8988T (cell line): ENCODE measurements at regions not wholly inside any gene's neighbourhood (a gene's known extent, or its start where the extent isn't known, plus 50 kb on each side); places are given as distances from the start of the nearest gene placed in this dataset.
"Not testable (repeated sequence)": the region's sequence is repeated elsewhere in the genome, so short reads cannot be mapped to it uniquely, and the experiment has no call there.

Experiments
- DNase-seq: peaks from one replicate; pipeline ENCODE4 v3.0.0; 2011

- DNase-seq: not testable (repeated sequence)
These were observed 71.9 kb upstream of the PRR23C start for GRCh38 chr3:139116631-139117030.

- no peak for DNase-seq
These were observed 72.5 kb upstream of the PRR23C start for GRCh38 chr3:139117136-139117675.

GRCh38 chr3:139117883-139118760 lies 73.4 kb upstream of the PRR23C start:
- DNase-seq: no peak

- no peak for DNase-seq
These were observed 74.1 kb upstream of the PRR23C start for GRCh38 chr3:139118835-139119234.

- no peak for DNase-seq
These were observed 74.8 kb upstream of the PRR23C start for GRCh38 chr3:139119331-139120025.

GRCh38 chr3:139120086-139121056 lies 75.7 kb upstream of the PRR23C start:
- DNase-seq: no peak

GRCh38 chr3:139121513-139122220 lies 77.0 kb upstream of the PRR23C start:
- no peak for DNase-seq

- no peak for DNase-seq
These were observed 77.5 kb upstream of the PRR23C start for GRCh38 chr3:139122221-139122581.

- DNase-seq: no peak
These were observed 77.9 kb upstream of the PRR23C start for GRCh38 chr3:139122612-139123011.

- DNase-seq: no peak
These were observed 78.8 kb upstream of the PRR23C start for GRCh38 chr3:139123377-139124095.

- no peak for DNase-seq
These were observed 79.5 kb upstream of the PRR23C start for GRCh38 chr3:139124197-139124596.

- DNase-seq: no peak
These were observed 82.4 kb upstream of the PRR23C start for GRCh38 chr3:139127101-139127500.

- not testable (repeated sequence) for DNase-seq
These were observed 82.9 kb upstream of the PRR23C start for GRCh38 chr3:139127629-139128028.

GRCh38 chr3:139128803-139129202 lies 84.1 kb upstream of the PRR23C start:
- DNase-seq: no peak

- DNase-seq: no peak
These were observed 85.2 kb upstream of the PRR23C start for GRCh38 chr3:139129892-139130291.

- DNase-seq: no peak
These were observed 85.9 kb upstream of the PRR23C start for GRCh38 chr3:139130390-139131140.

- no peak for DNase-seq
These were observed 87.3 kb upstream of the PRR23C start for GRCh38 chr3:139131951-139132350.

- DNase-seq: no peak
These were observed 88.3 kb upstream of the PRR23C start for GRCh38 chr3:139132976-139133375.

- DNase-seq: no peak
These were observed 90.1 kb upstream of the PRR23C start for GRCh38 chr3:139134678-139135372.

- DNase-seq: no peak
These were observed 91.0 kb upstream of the PRR23C start for GRCh38 chr3:139135657-139136056.
